Adrenal gland (tissue), 9 donors: ENCODE measurements at regions not wholly inside any gene's neighbourhood (a gene's known extent, or its start where the extent isn't known, plus 50 kb on each side); places are given as distances from the start of the nearest gene placed in this dataset.
A peak's percentile ranks its signal among the peaks of the same experiment; 100 is the strongest.

Experiments
- DNase-seq, 7 donors: peaks; one replicate each; pipeline ENCODE4 v3.0.0-alpha.2; 2019 to 2020
- H3K27ac ChIP-seq, 5 donors: fragments of 200-600 bp; sonication (generic) in 4 of 5; 1 replicate in 3 of 5; 2 replicates in 2 of 5; pipeline versions ENCODE4 v1.5.1 to v1.8.0; 2016 to 2020; ENCODE audit warnings: mild to moderate bottlenecking in 1 of 5
- H3K27me3 ChIP-seq: fragments of 200-600 bp; 2 replicates; pipeline ENCODE4 v1.8.0; 2021
- H3K36me3 ChIP-seq, 2 donors: fragments of 200-600 bp; replicated peaks in 1 of 2; 1 replicate in 1 of 2; 2 replicates in 1 of 2; pipeline versions ENCODE4 v1.5.1 to v1.8.0; 2018 to 2022
- H3K4me1 ChIP-seq, 2 donors: fragments of 200-600 bp; replicated peaks in 1 of 2; 1 replicate in 1 of 2; 2 replicates in 1 of 2; pipeline versions ENCODE4 v1.5.1 to v1.8.0; 2018 to 2021
- H3K4me3 ChIP-seq, 4 donors: fragments of 200-600 bp; sonication (generic) in 3 of 4; one replicate each; pipeline ENCODE4 v1.5.1; 2016 to 2018
- H3K9me3 ChIP-seq, 3 donors: fragments of 200-600 bp; sonication (generic) in 1 of 3; replicated peaks in 1 of 3; 1 replicate in 2 of 3; 2 replicates in 1 of 3; pipeline versions ENCODE4 v1.5.1 to v1.8.0; 2016 to 2021
- POLR2A ChIP-seq, 2 donors: fragments of 450-650 bp; IDR thresholded peaks; one replicate each; pipeline ENCODE4 v1.6.1; 2017; ENCODE audit warnings: antibody characterized with exemption in 2 of 2, mild to moderate bottlenecking in 2 of 2, moderate library complexity in 1 of 2
- WGBS, 4 donors: extraction: QIAGEN DNeasy Blood & Tissue Kit in 2 of 4; methylation state at CpG; one replicate each; pipeline versions ENCODE4 v1.1.5 to v1.1.7; 2013 to 2017; 5-methylcytosine and 5-hydroxymethylcytosine counted together
- intact Hi-C, 2 donors: fragments of 100-400 bp; cut with DNase I; formaldehyde crosslinking; loops; one replicate each; pipeline versions ENCODE4 v1.14.1 to v1.15.0; 2022 to 2023
- TF ChIP-seq, protein P1 (sequence below), 6 experiments: fragments of 450-650 bp in 4 of 6; fragments of 200-600 bp in 2 of 6; sonication (generic) in 1 of 6; IDR thresholded peaks; 1 replicate in 5 of 6; 2 replicates in 1 of 6; pipeline versions ENCODE4 v1.5.1 to v1.8.0; 2016 to 2021; ENCODE audit warnings: antibody characterized with exemption in 6 of 6, mild to moderate bottlenecking in 2 of 6, moderate library complexity in 1 of 6
- donor health status: healthy with polysubstance abuse.
- donor health status: Bipolar disorder and iron deficiency.
- donor health status: DM: yes; HTN: yes; CAD: no.
- donor health status: DM: no; HTN: no; CAD: no.
- donor health status: DM: no; HTN: no; CAD: no.

DNA sequence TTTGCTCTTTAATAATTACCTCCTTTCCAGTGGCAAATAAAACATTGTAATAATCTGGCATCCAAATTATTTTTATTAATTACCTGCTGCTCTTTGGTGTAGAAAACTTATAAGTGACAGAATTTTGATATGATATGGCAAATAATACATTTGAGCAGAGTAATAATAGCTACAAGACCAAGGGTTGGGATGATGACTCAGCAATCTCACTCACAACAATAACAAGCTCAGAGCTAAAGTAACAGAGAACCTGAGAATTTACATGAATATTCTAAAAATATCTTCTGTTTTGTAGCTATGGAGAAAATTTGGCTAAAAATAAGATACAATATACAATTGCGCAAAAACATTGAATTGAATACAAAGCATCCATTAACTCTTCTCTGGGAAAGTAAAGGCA lies 480.8 kb upstream of the COBL start:
- TF ChIP-seq, protein P1, sequence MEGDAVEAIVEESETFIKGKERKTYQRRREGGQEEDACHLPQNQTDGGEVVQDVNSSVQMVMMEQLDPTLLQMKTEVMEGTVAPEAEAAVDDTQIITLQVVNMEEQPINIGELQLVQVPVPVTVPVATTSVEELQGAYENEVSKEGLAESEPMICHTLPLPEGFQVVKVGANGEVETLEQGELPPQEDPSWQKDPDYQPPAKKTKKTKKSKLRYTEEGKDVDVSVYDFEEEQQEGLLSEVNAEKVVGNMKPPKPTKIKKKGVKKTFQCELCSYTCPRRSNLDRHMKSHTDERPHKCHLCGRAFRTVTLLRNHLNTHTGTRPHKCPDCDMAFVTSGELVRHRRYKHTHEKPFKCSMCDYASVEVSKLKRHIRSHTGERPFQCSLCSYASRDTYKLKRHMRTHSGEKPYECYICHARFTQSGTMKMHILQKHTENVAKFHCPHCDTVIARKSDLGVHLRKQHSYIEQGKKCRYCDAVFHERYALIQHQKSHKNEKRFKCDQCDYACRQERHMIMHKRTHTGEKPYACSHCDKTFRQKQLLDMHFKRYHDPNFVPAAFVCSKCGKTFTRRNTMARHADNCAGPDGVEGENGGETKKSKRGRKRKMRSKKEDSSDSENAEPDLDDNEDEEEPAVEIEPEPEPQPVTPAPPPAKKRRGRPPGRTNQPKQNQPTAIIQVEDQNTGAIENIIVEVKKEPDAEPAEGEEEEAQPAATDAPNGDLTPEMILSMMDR (IDR thresholded peaks at IDR 0.05) = no peak
- no peak for TF ChIP-seq POLR2A (IDR thresholded peaks at IDR 0.05)
- Histone ChIP-seq H3K27me3 (no peaks in the 10 kb centered on the region), H3K4me1 (no peaks in the 10 kb centered on the region), H3K27ac (no peak overlapping the region), H3K4me3 (no peak overlapping the region), H3K36me3 (no peaks in the 10 kb centered on the region), H3K9me3 (no peaks in the 10 kb centered on the region)
- WGBS, 4 donors = 86 to 96% (median 93%) methylated on average over 1 of the region's 1 CpG
- intact Hi-C loops = no loop called here
- no peak for DNase-seq

DNA sequence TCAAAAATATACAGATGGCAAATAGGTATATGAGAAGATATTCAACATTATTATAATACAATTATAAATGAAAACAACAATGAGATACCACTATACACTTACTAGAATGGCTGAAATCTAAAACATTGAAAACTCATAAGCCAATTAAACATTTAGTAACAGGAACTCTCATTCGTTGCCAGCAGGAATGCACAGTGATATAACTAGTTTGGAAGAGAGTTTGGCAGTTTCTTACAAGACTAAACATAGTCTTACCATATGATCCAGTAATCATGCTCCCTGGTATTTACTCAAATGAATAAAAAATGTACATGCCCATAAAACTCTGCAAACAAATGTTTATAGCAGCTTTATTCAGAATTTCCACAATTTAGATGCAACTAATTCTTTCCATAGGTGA lies 476.2 kb upstream of the COBL start:
- intact Hi-C loops = no loop called here
- no peak overlapping the region for H3K4me3 ChIP-seq
- WGBS, 4 donors = 75 to 85% (median 83%) methylated on average over 1 of the region's 1 CpG
- no peaks in the 10 kb centered on the region for H3K4me1 ChIP-seq
- H3K27me3 ChIP-seq = no peaks in the 10 kb centered on the region
- H3K27ac ChIP-seq = no peak overlapping the region
- TF ChIP-seq, protein P1 (IDR thresholded peaks at IDR 0.05) = no peak
- no peak for TF ChIP-seq POLR2A (IDR thresholded peaks at IDR 0.05)
- H3K9me3 ChIP-seq = no peaks in the 10 kb centered on the region
- H3K36me3 ChIP-seq = no peaks in the 10 kb centered on the region
- no peak for DNase-seq

DNA sequence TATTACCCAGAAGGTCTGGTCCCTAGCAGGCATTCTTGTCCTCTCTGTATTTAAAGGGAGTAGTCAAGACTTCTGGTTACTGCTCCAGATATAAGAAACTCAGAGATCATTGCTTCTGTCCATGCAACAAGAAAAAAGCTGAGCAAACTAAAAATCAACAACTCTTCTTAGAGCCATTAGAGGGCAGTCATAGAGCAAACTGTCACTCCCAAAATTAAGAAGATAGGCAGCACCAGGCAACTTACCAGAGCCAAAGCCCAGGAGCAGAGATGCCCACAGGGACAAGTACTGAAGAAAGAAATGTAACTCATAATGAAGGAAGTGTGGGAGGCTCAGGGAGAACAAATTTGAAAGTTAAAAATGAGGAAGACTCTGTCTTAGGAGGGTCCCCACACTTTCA lies 472.9 kb upstream of the COBL start:
- no peak overlapping the region for H3K4me3 ChIP-seq
- H3K27me3 ChIP-seq = no peaks in the 10 kb centered on the region
- no peaks in the 10 kb centered on the region for H3K36me3 ChIP-seq
- H3K27ac ChIP-seq = no peak overlapping the region
- H3K4me1 ChIP-seq = no peaks in the 10 kb centered on the region
- DNase-seq = no peak
- intact Hi-C loops = no loop called here
- TF ChIP-seq, protein P1 (IDR thresholded peaks at IDR 0.05) = peak in 4 of 6 experiments; percentile 12 to 35 (median 16)
- no peak for TF ChIP-seq POLR2A (IDR thresholded peaks at IDR 0.05)
- H3K9me3 ChIP-seq = no peaks in the 10 kb centered on the region

DNA sequence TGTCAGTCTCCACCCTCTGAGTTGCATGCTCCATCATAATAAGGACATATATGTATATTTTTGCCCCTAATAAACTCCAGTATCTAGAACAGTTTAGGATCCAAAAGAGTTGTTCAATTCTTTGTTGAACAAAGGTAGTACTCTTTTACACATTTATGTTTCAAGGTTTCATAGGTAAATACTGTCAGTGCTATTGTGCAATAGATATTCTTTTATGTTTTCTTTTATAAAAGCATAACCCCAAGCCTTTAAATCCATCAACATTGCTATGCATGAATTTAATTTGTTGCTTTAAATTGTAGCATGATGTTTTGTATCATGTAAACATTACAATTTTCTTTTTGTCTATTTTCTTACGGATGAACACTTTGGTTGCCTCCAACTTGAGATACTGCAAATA lies 469.7 kb upstream of the COBL start:
- Histone ChIP-seq H3K4me3 (no peak overlapping the region), H3K4me1 (no peaks in the 10 kb centered on the region)
- 54 to 63% (median 59%) methylated on average over 1 of the region's 1 CpG for WGBS, 4 donors

More for the DNA sequence above, 469.7 kb upstream of the COBL start:
- H3K36me3 ChIP-seq = no peaks in the 10 kb centered on the region
- H3K27me3 ChIP-seq = no peaks in the 10 kb centered on the region
- DNase-seq = no peak
- no peak overlapping the region for H3K27ac ChIP-seq
- TF ChIP-seq POLR2A (IDR thresholded peaks at IDR 0.05) = no peak
- TF ChIP-seq, protein P1 (IDR thresholded peaks at IDR 0.05) = no peak
- intact Hi-C loops = no loop called here
- H3K9me3 ChIP-seq = no peaks in the 10 kb centered on the region
